Bronchial epithelial cell (primary cell): ENCODE measurements at regions not wholly inside any gene's neighbourhood (a gene's known extent, or its start where the extent isn't known, plus 50 kb on each side); places are given as distances from the start of the nearest gene placed in this dataset.

ENCODE experiments used
- DNase-seq: peaks from one replicate; pipeline ENCODE4 v3.0.0-alpha.2; 2010; ENCODE audit warnings: low read depth
- FAIRE-seq: peaks from 2 replicates; lab custom pipeline; 2011; peaks lifted over from hg19 to GRCh38; lab: Jason Lieb, UNC
- H3K27me3 ChIP-seq: 2 replicates; pipeline ENCODE4 v1.5.1; 2011; ENCODE audit warnings: low read length; ENCODE audit not compliant: control insufficient read depth, insufficient read depth
- H3K36me3 ChIP-seq: 2 replicates; pipeline ENCODE4 v1.5.1; 2011; ENCODE audit warnings: low read length; ENCODE audit not compliant: control insufficient read depth, insufficient read depth
- H3K4me3 ChIP-seq: 2 replicates; pipeline ENCODE4 v1.5.1; 2011; ENCODE audit warnings: mild to moderate bottlenecking, low read depth, low read length, control low read depth
- CTCF ChIP-seq: IDR thresholded peaks from 2 replicates; pipeline ENCODE4 v1.5.1; 2011; ENCODE audit warnings: mild to moderate bottlenecking, moderate library complexity, low read length, control low read depth, inconsistent platforms; ENCODE audit not compliant: insufficient read depth, severe bottlenecking

DNA sequence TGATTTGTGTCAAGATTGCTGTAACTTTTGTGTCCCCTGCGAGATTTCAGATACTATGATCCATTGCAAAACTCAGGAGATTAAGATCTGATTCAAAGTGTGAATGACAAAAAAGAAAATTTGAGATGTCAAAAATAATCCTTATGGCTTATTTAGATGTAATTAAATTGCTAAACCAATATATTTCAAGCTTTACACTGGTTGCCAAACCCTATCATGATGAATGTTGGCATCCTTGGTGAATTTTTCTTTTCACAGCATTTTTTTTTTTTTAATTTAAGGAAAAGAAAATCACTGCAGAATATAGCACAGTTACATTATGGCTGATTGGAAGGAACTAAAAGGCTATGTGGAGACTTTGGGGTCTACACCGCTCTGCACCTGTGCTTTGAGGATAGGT is 133.5 kb upstream of the PITRM1 start:
- DNase-seq (no peak), FAIRE-seq (no peak)
- peaks cover 12% of the 10 kb centered on the region for H3K27me3 ChIP-seq
- TF ChIP-seq CTCF = no peak
- no peak overlapping the region for H3K4me3 ChIP-seq
- no peaks in the 10 kb centered on the region for H3K36me3 ChIP-seq

- DNase-seq (no peak), FAIRE-seq (no peak)
- no peak for TF ChIP-seq CTCF
- Histone ChIP-seq H3K4me3 (no peak overlapping the region), H3K27me3 (peaks cover 14% of the 10 kb centered on the region), H3K36me3 (no peaks in the 10 kb centered on the region)
These were observed 123.1 kb upstream of the PITRM1 start for GRCh38 chr10:3295582-3296151.

GRCh38 chr10:3294919-3295581 is 122.5 kb upstream of the PITRM1 start:
- Histone ChIP-seq H3K36me3 (no peaks in the 10 kb centered on the region), H3K27me3 (peaks cover 13% of the 10 kb centered on the region), H3K4me3 (no peak overlapping the region)
- TF ChIP-seq CTCF = no peak
- no peak for FAIRE-seq
- DNase-seq = no peak

GRCh38 chr10:3293581-3294431 is 121.2 kb upstream of the PITRM1 start:
- FAIRE-seq (no peak), DNase-seq (no peak)
- no peak for TF ChIP-seq CTCF
- Histone ChIP-seq H3K27me3 (peaks cover 13% of the 10 kb centered on the region), H3K36me3 (no peaks in the 10 kb centered on the region), H3K4me3 (no peak overlapping the region)

- H3K36me3 ChIP-seq = no peaks in the 10 kb centered on the region
- no peak for TF ChIP-seq CTCF
- FAIRE-seq = peak; percentile 77
- H3K27me3 ChIP-seq = peaks cover 14% of the 10 kb centered on the region
- no peak overlapping the region for H3K4me3 ChIP-seq
- DNase-seq = no peak
These were observed 120.1 kb upstream of the PITRM1 start for GRCh38 chr10:3292636-3293035.
